H9 (cell line): ENCODE measurements at regions not wholly inside any gene's neighbourhood (a gene's known extent, or its start where the extent isn't known, plus 50 kb on each side); places are given as distances from the start of the nearest gene placed in this dataset.
"Not testable (repeated sequence)": the region's sequence is repeated elsewhere in the genome, so short reads cannot be mapped to it uniquely, and the experiment has no call there.

ENCODE experiments used
- DNase-seq: peaks from one replicate; pipeline ENCODE4 v3.0.0-alpha.2; 2017
- H2AFZ ChIP-seq: one replicate; pipeline ENCODE4 v1.6.1; 2013; ENCODE audit warnings: mild to moderate bottlenecking, low read length, control low read depth, moderate library complexity
- H2AK5ac ChIP-seq: 2 replicates; pipeline ENCODE4 v1.6.1; 2013; ENCODE audit warnings: low read length, control low read depth, mixed read lengths; ENCODE audit not compliant: insufficient read length
- H2BK120ac ChIP-seq: one replicate; pipeline ENCODE4 v1.6.1; 2013; ENCODE audit warnings: low read depth, mild to moderate bottlenecking, low read length, control low read depth, inconsistent platforms; ENCODE audit not compliant: poor library complexity, severe bottlenecking
- H2BK12ac ChIP-seq: 2 replicates; pipeline ENCODE4 v1.6.1; 2013; ENCODE audit warnings: low read length, control low read depth, mixed read lengths, low read depth; ENCODE audit not compliant: insufficient read length
- H2BK15ac ChIP-seq: 2 replicates; pipeline ENCODE4 v1.6.1; 2013; ENCODE audit warnings: low read depth, low read length, control low read depth
- H2BK20ac ChIP-seq: one replicate; pipeline ENCODE4 v1.6.1; 2013; ENCODE audit warnings: low read depth, mild to moderate bottlenecking, low read length, control low read depth, inconsistent platforms; ENCODE audit not compliant: poor library complexity, severe bottlenecking
- H2BK5ac ChIP-seq: 2 replicates; pipeline ENCODE4 v1.6.1; 2013; ENCODE audit warnings: low read length, control low read depth, mixed read lengths; ENCODE audit not compliant: insufficient read length
- H3K14ac ChIP-seq: 2 replicates; pipeline ENCODE4 v1.6.1; 2013; ENCODE audit warnings: low read length, control low read depth; ENCODE audit not compliant: insufficient read depth
- H3K18ac ChIP-seq: 2 replicates; pipeline ENCODE4 v1.6.1; 2013; ENCODE audit warnings: low read depth, mild to moderate bottlenecking, mixed read lengths, low read length, control low read depth; ENCODE audit not compliant: insufficient read length
- H3K23ac ChIP-seq: 2 replicates; pipeline ENCODE4 v1.6.1; 2013; ENCODE audit warnings: low read length, control low read depth, mixed read lengths, low read depth; ENCODE audit not compliant: insufficient read length
- H3K23me2 ChIP-seq: 2 replicates; pipeline ENCODE4 v1.6.1; 2013; ENCODE audit warnings: low read depth, mild to moderate bottlenecking, mixed read lengths, low read length, control low read depth; ENCODE audit not compliant: insufficient read length, poor library complexity, severe bottlenecking
- H3K27ac ChIP-seq: 2 replicates; pipeline ENCODE4 v1.5.1; 2013; ENCODE audit warnings: low read length, control low read depth, mixed read lengths, low read depth; ENCODE audit not compliant: insufficient read length
- H3K27me3 ChIP-seq: 2 replicates; pipeline ENCODE4 v1.6.1; 2013; ENCODE audit warnings: low read length, control low read depth, inconsistent platforms; ENCODE audit not compliant: insufficient read depth
- H3K4ac ChIP-seq: 2 replicates; pipeline ENCODE4 v1.6.1; 2013; ENCODE audit warnings: low read depth, mild to moderate bottlenecking, control low read depth, inconsistent platforms, low read length, moderate library complexity
- H3K4me1 ChIP-seq: 2 replicates; pipeline ENCODE4 v1.6.1; 2013; ENCODE audit warnings: low read length, control low read depth, inconsistent platforms; ENCODE audit not compliant: insufficient read depth
- H3K4me2 ChIP-seq: 2 replicates; pipeline ENCODE4 v1.6.1; 2013; ENCODE audit warnings: low read length, control low read depth, mixed read lengths; ENCODE audit not compliant: insufficient read length, insufficient read depth
- H3K56ac ChIP-seq: 2 replicates; pipeline ENCODE4 v1.6.1; 2013; ENCODE audit warnings: low read depth, mild to moderate bottlenecking, mixed read lengths, low read length, control low read depth; ENCODE audit not compliant: insufficient read length
- H3K79me1 ChIP-seq: 2 replicates; pipeline ENCODE4 v1.6.1; 2013; ENCODE audit warnings: low read depth, mild to moderate bottlenecking, moderate library complexity, low read length, control low read depth, inconsistent platforms; ENCODE audit not compliant: insufficient read depth, poor library complexity, severe bottlenecking
- H3K79me2 ChIP-seq: 2 replicates; pipeline ENCODE4 v1.6.1; 2013; ENCODE audit warnings: low read length, control low read depth, inconsistent platforms; ENCODE audit not compliant: insufficient read depth
- H3K9ac ChIP-seq: 2 replicates; pipeline ENCODE4 v1.6.1; 2013; ENCODE audit warnings: low read length, control low read depth, mixed read lengths; ENCODE audit not compliant: insufficient read length; ENCODE audit errors: extremely low read depth
- H3K9me3 ChIP-seq: one replicate; pipeline ENCODE4 v1.6.1; 2013; ENCODE audit warnings: low read depth, low read length, inconsistent platforms; ENCODE audit not compliant: control insufficient read depth
- H3T11ph ChIP-seq: one replicate; pipeline ENCODE4 v1.6.1; 2013; ENCODE audit warnings: mild to moderate bottlenecking, low read length, control low read depth, inconsistent platforms
- H4K20me1 ChIP-seq: one replicate; pipeline ENCODE4 v1.6.1; 2013; ENCODE audit not compliant: control insufficient read depth, insufficient read length, insufficient read depth
- H4K5ac ChIP-seq: 2 replicates; pipeline ENCODE4 v1.6.1; 2013; ENCODE audit warnings: low read depth, mild to moderate bottlenecking, mixed read lengths, low read length, control low read depth; ENCODE audit not compliant: insufficient read length
- H4K8ac ChIP-seq: replicated peaks from 2 replicates; pipeline ENCODE4 v1.6.1; 2013; ENCODE audit warnings: low read length, control low read depth, mixed read lengths, low read depth; ENCODE audit not compliant: insufficient read length
- H4K91ac ChIP-seq: 2 replicates; pipeline ENCODE4 v1.6.1; 2013; ENCODE audit warnings: low read depth, mild to moderate bottlenecking, moderate library complexity, mixed read lengths, low read length, control low read depth; ENCODE audit not compliant: insufficient read length
- H3K27ac Mint-ChIP-seq, 3 experiments: 2 replicates in 2 of 3; 3 replicates in 1 of 3; pipeline ENCODE4 v1.8.0; 2020 to 2021; ENCODE audit warnings: mixed read lengths in 3 of 3, mild to moderate bottlenecking in 1 of 3, moderate library complexity in 1 of 3
- H3K27me3 Mint-ChIP-seq: 2 replicates; pipeline ENCODE4 v1.8.0; 2021; ENCODE audit warnings: low read depth, mild to moderate bottlenecking, moderate library complexity, mixed read lengths
- H3K36me3 Mint-ChIP-seq, 3 experiments: 2 replicates in 2 of 3; 3 replicates in 1 of 3; pipeline ENCODE4 v1.8.0; 2020 to 2021; ENCODE audit warnings: low read depth in 3 of 3, mixed read lengths in 3 of 3; ENCODE audit not compliant: insufficient read depth in 1 of 3
- H3K4me1 Mint-ChIP-seq, 2 experiments: 2 replicates each; pipeline ENCODE4 v1.8.0; 2020; ENCODE audit warnings: mixed read lengths in 2 of 2
- H3K4me3 Mint-ChIP-seq, 2 experiments: 2 replicates in 1 of 2; 3 replicates in 1 of 2; pipeline ENCODE4 v1.8.0; 2020 to 2021; ENCODE audit warnings: mild to moderate bottlenecking in 2 of 2, mixed read lengths in 2 of 2, moderate library complexity in 1 of 2
- H3K9me3 Mint-ChIP-seq, 2 experiments: 2 replicates in 1 of 2; 3 replicates in 1 of 2; pipeline ENCODE4 v1.8.0; 2020; ENCODE audit warnings: mild to moderate bottlenecking in 2 of 2, mixed read lengths in 2 of 2, moderate library complexity in 1 of 2
- WGBS: extraction: QIAGEN DNeasy Blood & Tissue Kit; methylation state at CpG from one replicate; pipeline ENCODE4 v1.1.7; 2013; ENCODE audit warnings: missing lambda C conversion rate, low lambda C conversion rate, mixed read lengths; ENCODE audit not compliant: insufficient read length; ENCODE audit errors: extremely low coverage; 5-methylcytosine and 5-hydroxymethylcytosine counted together
- TF ChIP-seq, protein P1 (sequence below): fragments of 200-600 bp; sonication (generic); conservative IDR thresholded peaks from 3 replicates; pipeline ENCODE4 v1.8.0; 2021; ENCODE audit warnings: antibody characterized with exemption, mild to moderate bottlenecking

DNA sequence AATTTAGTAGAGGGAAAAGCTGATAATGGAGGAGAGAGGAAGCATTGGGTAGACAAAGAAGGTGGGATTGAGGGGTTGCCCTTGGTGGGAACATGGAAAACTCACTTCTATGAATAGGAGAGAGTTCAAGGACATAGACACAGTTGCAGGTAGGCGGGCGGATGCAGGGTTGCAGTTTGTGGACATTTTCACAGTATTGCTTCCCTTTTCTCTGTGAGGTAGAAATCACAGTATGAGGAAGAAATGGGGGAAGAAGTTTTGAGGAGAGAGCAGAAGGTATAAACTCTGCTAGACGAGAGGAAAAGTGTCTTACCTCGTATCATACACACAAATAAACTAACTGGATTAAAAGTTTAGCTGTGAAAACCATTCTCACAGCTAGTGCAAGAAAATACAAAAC lies 200.7 kb upstream of the ECI2 start:
- Histone ChIP-seq H3K23me2 (no peaks in the 10 kb centered on the region), H3K79me2 (no peaks in the 10 kb centered on the region), H2BK120ac (no peak overlapping the region), H2BK15ac (no peak overlapping the region), H2BK5ac (no peak overlapping the region), H3K79me1 (no peaks in the 10 kb centered on the region), H3K4ac (no peak overlapping the region), H3K18ac (no peak overlapping the region), H3T11ph (no peak overlapping the region), H3K4me2 (no peak overlapping the region), H3K14ac (no peak overlapping the region), H2AK5ac (no peak overlapping the region), H2BK20ac (no peak overlapping the region), H3K23ac (no peak overlapping the region), H2BK12ac (no peak overlapping the region), H4K20me1 (no peaks in the 10 kb centered on the region), H3K9me3 (no peaks in the 10 kb centered on the region), H4K91ac (no peak overlapping the region), H3K27ac (no peak overlapping the region), H3K56ac (no peak overlapping the region), H4K8ac (no peak overlapping the region), H4K5ac (no peak overlapping the region), H2AFZ (no peak overlapping the region), H3K27me3 (no peaks in the 10 kb centered on the region), H3K9ac (no peak overlapping the region), H3K4me1 (no peaks in the 10 kb centered on the region)
- H3K27ac Mint-ChIP-seq, result no peak overlapping the region
- no peak overlapping the region for H3K4me3 Mint-ChIP-seq
- H3K4me1 Mint-ChIP-seq, result peaks cover 8 to 16% of the 10 kb centered on the region in 2 experiments
- H3K9me3 Mint-ChIP-seq, result peaks cover 0 to 7% of the 10 kb centered on the region in 2 experiments; a peak in 2 of 5 replicates
- no peak for DNase-seq
- no peaks in the 10 kb centered on the region; a peak in 3 of 7 replicates for H3K36me3 Mint-ChIP-seq
- TF ChIP-seq, protein P1, sequence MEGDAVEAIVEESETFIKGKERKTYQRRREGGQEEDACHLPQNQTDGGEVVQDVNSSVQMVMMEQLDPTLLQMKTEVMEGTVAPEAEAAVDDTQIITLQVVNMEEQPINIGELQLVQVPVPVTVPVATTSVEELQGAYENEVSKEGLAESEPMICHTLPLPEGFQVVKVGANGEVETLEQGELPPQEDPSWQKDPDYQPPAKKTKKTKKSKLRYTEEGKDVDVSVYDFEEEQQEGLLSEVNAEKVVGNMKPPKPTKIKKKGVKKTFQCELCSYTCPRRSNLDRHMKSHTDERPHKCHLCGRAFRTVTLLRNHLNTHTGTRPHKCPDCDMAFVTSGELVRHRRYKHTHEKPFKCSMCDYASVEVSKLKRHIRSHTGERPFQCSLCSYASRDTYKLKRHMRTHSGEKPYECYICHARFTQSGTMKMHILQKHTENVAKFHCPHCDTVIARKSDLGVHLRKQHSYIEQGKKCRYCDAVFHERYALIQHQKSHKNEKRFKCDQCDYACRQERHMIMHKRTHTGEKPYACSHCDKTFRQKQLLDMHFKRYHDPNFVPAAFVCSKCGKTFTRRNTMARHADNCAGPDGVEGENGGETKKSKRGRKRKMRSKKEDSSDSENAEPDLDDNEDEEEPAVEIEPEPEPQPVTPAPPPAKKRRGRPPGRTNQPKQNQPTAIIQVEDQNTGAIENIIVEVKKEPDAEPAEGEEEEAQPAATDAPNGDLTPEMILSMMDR, result no peak
- peaks cover 7% of the 10 kb centered on the region for H3K27me3 Mint-ChIP-seq
- no CpG with 5 or more reads among the region's 4 CpGs for WGBS

DNA sequence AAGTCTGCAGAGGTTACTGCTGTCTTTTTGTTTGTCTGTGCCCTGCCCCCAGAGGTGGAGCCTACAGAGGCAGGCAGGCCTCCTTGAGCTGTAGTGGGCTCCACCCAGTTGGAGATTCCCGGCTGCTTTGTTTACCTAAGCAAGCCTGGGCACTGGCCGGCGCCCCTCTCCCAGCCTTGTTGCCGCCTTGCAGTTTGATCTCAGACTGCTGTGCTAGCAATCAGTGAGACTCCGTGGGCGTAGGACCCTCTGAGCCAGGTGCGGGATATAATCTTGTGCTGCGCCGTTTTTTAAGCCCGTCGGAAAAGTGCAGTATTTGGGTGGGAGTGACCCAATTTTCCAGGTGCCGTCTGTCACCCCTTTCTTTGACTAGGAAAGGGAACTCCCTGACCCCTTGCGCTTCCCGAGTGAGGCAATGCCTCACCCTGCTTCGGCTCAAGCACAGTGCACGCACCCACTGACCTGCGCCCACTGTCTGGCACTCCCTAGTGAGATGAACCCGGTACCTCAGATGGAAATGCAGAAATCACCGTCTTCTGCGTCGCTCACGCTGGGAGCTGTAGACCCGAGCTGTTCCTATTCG lies 198.9 kb upstream of the ECI2 start:
- H2AFZ ChIP-seq, H3K27me3 Mint-ChIP-seq, H4K91ac ChIP-seq, H3K79me1 ChIP-seq, H3K27me3 ChIP-seq, H3K14ac ChIP-seq, H2BK20ac ChIP-seq, H3K4me1 Mint-ChIP-seq, H3K4me1 ChIP-seq, H4K8ac ChIP-seq, H3K9ac ChIP-seq, H3T11ph ChIP-seq, H3K18ac ChIP-seq, H3K27ac ChIP-seq, H2BK120ac ChIP-seq, H3K79me2 ChIP-seq, H2BK5ac ChIP-seq, H3K23me2 ChIP-seq, H3K4me2 ChIP-seq, H4K5ac ChIP-seq, H3K9me3 ChIP-seq, H3K23ac ChIP-seq, H3K36me3 Mint-ChIP-seq, H3K56ac ChIP-seq, H4K20me1 ChIP-seq, H2BK15ac ChIP-seq, H3K9me3 Mint-ChIP-seq, H3K4ac ChIP-seq, H2BK12ac ChIP-seq, H2AK5ac ChIP-seq: not testable (repeated sequence)
- DNase-seq, result peak; percentile 73
- no CpG with 5 or more reads among the region's 24 CpGs for whole genome bisulfite sequencing
- Mint-ChIP-seq H3K27ac (peak overlapping the region in 2 of 3 experiments; percentile 89 to 93; a peak in 4 of 7 replicates), H3K4me3 (peak overlapping the region; percentile 79 to 80)
